ENCODE measurements at regions not wholly inside any gene's neighbourhood (a gene's known extent, or its start where the extent isn't known, plus 50 kb on each side); places are given as distances from the start of the nearest gene placed in this dataset.
"Not testable (repeated sequence)": the region's sequence is repeated elsewhere in the genome, so short reads cannot be mapped to it uniquely, and the experiment has no call there.

DNA sequence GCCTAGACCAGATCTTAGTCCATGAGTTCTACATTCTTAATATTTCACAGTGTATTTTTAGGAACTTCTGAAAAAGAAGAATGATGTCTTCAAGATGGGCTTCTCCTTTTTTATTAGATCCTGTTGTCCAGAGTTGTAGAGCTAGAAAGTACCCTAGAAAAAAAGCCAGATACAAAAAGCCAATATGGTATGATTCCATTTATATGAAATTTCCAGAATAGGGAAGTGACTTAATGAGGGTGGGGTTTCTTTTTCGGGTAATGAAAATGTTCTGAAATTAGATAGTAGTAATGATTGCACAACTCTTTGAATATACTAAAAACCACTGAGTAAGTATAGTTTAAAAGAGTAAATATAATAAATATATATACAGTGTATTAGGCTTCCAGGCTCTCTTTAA lies 116.9 kb downstream of the NFKBIZ start:
- no peak for DNase-seq (ENCODE audit: extremely low read depth, low read depth)
- TF ChIP-seq, protein P1, sequence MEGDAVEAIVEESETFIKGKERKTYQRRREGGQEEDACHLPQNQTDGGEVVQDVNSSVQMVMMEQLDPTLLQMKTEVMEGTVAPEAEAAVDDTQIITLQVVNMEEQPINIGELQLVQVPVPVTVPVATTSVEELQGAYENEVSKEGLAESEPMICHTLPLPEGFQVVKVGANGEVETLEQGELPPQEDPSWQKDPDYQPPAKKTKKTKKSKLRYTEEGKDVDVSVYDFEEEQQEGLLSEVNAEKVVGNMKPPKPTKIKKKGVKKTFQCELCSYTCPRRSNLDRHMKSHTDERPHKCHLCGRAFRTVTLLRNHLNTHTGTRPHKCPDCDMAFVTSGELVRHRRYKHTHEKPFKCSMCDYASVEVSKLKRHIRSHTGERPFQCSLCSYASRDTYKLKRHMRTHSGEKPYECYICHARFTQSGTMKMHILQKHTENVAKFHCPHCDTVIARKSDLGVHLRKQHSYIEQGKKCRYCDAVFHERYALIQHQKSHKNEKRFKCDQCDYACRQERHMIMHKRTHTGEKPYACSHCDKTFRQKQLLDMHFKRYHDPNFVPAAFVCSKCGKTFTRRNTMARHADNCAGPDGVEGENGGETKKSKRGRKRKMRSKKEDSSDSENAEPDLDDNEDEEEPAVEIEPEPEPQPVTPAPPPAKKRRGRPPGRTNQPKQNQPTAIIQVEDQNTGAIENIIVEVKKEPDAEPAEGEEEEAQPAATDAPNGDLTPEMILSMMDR (IDR thresholded peaks at IDR 0.05; ENCODE audit: low read depth, low read length, missing control alignments) = no peak
- no peak overlapping the region for H3K4me3 ChIP-seq (replicated peaks; ENCODE audit: low read depth, low read length)

DNA sequence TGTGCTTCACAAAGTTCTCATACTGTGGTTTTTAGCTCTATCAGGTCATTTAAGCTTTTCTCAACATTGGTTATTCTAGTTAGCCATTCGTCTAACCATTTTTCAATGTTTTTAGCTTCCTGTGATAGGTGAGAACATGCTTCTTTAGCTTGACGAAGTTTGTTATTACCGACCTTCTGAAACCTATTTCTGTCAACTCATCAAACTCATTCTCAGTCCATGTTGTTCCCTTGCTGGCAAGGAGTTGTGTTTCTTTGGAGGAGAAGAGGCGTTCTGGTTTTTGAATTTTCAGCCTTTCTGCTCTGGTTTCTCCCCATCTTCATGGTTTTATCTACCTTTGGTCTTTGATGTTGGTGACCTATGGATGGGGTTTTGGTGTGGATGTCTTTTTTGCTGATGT lies 120.9 kb downstream of the NFKBIZ start:
- no peak overlapping the region for H3K4me3 ChIP-seq (replicated peaks; ENCODE audit: low read depth, low read length)
- TF ChIP-seq, protein P1 (IDR thresholded peaks at IDR 0.05; ENCODE audit: low read depth, low read length, missing control alignments) = no peak
- no peak for DNase-seq (ENCODE audit: extremely low read depth, low read depth)

DNA sequence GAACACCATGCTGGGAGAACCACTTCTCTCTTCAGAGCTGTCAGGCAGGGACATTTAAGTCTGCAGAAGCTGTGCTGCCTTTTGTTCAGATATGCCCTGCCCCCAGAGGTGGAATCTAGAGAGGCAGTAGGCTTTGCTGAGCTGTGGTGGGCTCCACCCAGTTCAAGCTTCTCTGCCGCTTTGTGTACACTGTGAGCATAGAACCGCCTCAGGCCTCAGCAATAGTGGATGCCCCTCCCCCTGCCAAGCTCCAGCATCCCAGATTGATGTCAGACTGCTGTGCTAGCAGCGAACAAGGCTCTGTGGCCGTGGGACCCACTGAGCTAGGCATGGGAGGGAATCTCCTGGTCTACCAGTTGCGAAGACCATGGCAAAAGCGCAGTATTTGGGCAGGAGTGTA lies 121.6 kb downstream of the NFKBIZ start:
- DNase-seq (ENCODE audit: extremely low read depth, low read depth) = no peak
- TF ChIP-seq, protein P1 (IDR thresholded peaks at IDR 0.05; ENCODE audit: low read depth, low read length, missing control alignments) = no peak
- no peak overlapping the region for H3K4me3 ChIP-seq (replicated peaks; ENCODE audit: low read depth, low read length)

DNA sequence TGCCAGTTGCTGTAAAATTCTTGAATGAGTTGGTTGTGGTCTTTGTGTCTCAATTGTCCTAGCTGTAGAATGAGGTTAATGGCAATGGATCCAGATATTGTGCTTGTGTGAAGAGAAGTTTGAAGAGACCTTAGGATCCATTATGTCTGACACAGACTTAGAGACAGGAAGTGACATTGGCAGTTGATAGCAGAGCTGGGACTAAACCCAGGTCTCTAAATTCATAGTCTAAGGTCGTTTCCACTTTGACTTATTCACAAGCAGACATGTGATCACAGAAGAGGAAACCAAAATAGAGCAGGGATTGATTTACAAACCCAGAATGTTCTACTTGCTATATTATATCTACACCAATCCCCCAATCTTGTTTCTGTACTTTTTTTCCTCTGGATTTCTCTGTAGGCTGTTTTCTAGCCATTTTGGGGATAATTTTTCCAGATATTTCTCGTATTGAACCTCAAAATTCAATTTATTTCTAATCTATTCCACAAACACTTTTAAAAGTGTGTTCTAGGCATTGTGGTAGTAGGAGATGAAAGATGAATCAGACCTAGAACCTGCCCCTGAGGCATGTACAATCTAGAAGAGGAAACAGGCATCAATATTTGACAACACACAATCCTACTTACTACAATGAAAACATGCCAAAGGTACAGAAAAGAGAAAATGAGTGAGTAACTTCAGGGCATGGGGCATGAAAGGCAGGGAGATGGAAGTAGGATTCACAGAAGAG lies 123.3 kb downstream of the NFKBIZ start:
- no peak for DNase-seq (ENCODE audit: extremely low read depth, low read depth)
- H3K4me3 ChIP-seq (replicated peaks; ENCODE audit: low read depth, low read length) = no peak overlapping the region
- TF ChIP-seq, protein P1 (IDR thresholded peaks at IDR 0.05; ENCODE audit: low read depth, low read length, missing control alignments) = no peak

DNA sequence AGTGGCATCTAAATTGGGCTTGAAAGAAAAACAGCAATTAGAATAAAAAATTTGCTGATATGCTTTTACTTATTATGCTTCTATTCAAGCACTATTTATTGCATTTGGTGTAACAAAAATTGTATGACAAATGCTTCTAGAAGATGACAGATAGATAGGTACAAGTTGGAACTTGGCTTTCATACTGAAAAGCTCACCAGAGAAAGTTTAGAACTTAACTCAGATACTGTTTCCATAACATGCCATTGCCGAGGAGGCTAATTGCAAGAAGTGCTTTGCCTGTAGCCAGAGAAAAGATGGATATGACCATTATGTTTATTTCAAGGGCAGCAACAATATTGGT lies 123.8 kb downstream of the NFKBIZ start:
- no peak overlapping the region for H3K4me3 ChIP-seq (replicated peaks; ENCODE audit: low read depth, low read length)
- DNase-seq (ENCODE audit: extremely low read depth, low read depth) = no peak
- TF ChIP-seq, protein P1 (IDR thresholded peaks at IDR 0.05; ENCODE audit: low read depth, low read length, missing control alignments) = no peak

DNA sequence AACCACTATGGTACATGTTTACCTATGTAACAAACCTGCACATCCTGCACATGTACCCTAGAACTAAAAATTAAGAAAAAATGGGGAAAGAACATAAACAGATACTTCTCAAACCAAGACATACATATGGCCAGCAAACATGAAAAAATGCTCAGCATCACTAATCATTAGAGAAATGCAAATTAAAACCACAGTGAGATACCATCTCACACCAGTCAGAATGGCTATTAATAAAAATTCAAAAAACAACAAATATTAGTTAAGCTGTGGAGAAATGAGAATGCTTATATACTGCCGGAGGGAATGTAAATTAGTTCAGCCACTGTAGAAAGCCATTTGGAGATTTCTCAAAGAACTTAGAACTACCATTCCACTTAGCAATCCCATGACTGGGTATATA lies 126.1 kb downstream of the NFKBIZ start:
- not testable (repeated sequence) for H3K4me3 ChIP-seq (replicated peaks; ENCODE audit: low read depth, low read length); DNase-seq (ENCODE audit: extremely low read depth, low read depth)

DNA sequence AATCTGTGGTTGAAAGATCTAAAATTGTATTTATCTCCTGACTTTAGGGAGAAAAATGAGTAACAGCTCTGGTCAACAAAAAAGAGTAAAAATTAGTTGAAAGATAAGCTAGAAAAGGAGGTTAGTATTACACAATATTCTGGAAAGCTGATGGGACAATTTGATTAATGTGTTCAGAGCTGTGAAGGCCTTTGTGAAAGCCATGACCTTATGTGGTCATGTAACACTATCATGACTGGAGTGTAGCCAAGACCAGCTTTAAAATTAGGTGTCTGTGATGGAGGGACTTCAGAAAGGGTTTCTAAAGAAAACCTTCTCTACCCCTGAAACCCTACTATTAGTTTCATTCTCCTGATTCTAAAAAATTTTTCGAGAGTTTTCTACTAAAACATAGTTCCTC lies 127.2 kb downstream of the NFKBIZ start:
- no peak for DNase-seq (ENCODE audit: extremely low read depth, low read depth)
- TF ChIP-seq, protein P1 (IDR thresholded peaks at IDR 0.05; ENCODE audit: low read depth, low read length, missing control alignments) = no peak
- H3K4me3 ChIP-seq (replicated peaks; ENCODE audit: low read depth, low read length) = no peak overlapping the region

Measured in HFF-Myc (cell line).